ENCODE measurements at regions not wholly inside any gene's neighbourhood (a gene's known extent, or its start where the extent isn't known, plus 50 kb on each side); places are given as distances from the start of the nearest gene placed in this dataset.

DNA sequence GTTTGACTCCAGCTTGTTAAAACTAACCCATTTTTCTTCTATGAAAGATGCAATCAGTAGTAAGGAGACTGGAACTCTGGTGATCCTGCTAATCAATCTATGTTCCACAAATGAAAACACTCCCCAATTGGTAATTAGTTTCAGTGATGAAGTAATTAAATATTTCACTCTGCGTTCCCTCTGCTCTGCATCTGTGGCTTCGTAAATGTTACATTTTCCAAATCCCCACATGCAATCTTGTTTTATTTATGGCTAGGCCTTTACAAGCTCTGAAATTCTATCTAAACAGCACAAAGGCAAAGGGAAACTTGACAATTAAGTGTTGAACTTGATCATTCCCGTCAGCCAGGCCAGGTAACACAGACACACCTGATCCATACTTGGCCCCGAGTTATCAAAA, 231.4 kb upstream of the OSR1 start:
- no peak for TF ChIP-seq POLR2A (IDR thresholded peaks at IDR 0.05)
- TF ChIP-seq, protein P1, sequence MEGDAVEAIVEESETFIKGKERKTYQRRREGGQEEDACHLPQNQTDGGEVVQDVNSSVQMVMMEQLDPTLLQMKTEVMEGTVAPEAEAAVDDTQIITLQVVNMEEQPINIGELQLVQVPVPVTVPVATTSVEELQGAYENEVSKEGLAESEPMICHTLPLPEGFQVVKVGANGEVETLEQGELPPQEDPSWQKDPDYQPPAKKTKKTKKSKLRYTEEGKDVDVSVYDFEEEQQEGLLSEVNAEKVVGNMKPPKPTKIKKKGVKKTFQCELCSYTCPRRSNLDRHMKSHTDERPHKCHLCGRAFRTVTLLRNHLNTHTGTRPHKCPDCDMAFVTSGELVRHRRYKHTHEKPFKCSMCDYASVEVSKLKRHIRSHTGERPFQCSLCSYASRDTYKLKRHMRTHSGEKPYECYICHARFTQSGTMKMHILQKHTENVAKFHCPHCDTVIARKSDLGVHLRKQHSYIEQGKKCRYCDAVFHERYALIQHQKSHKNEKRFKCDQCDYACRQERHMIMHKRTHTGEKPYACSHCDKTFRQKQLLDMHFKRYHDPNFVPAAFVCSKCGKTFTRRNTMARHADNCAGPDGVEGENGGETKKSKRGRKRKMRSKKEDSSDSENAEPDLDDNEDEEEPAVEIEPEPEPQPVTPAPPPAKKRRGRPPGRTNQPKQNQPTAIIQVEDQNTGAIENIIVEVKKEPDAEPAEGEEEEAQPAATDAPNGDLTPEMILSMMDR (IDR thresholded peaks at IDR 0.05) = no peak
